HG03520 (cell line): ENCODE measurements at regions not wholly inside any gene's neighbourhood (a gene's known extent, or its start where the extent isn't known, plus 50 kb on each side); places are given as distances from the start of the nearest gene placed in this dataset.
"Not testable (repeated sequence)": the region's sequence is repeated elsewhere in the genome, so short reads cannot be mapped to it uniquely, and the experiment has no call there.

ENCODE experiments used
- ATAC-seq: cut with Tn5 transposase; IDR thresholded peaks from one replicate; pipeline ENCODE4 v1.9.1; 2021; ENCODE audit warnings: mild to moderate bottlenecking, moderate library complexity; ENCODE audit not compliant: unreplicated experiment

GRCh38 chr1:194624833-194625232 is 1438.4 kb upstream of the B3GALT2 start:
- no peak for ATAC-seq

GRCh38 chr1:194618101-194618500 is 1431.7 kb upstream of the B3GALT2 start:
- no peak for ATAC-seq

- not testable (repeated sequence) for ATAC-seq
Observed at GRCh38 chr1:194617272-194617671, 1430.9 kb upstream of the B3GALT2 start.

GRCh38 chr1:194616835-194617234 is 1430.4 kb upstream of the B3GALT2 start:
- ATAC-seq = no peak

- no peak for ATAC-seq
Observed at GRCh38 chr1:194602184-194602583, 1415.8 kb upstream of the B3GALT2 start.

- ATAC-seq = no peak
Observed at GRCh38 chr1:194600716-194601115, 1414.3 kb upstream of the B3GALT2 start.

- no peak for ATAC-seq
Observed at GRCh38 chr1:194598098-194598497, 1411.7 kb upstream of the B3GALT2 start.

- no peak for ATAC-seq
Observed at GRCh38 chr1:194586302-194586701, 1399.9 kb upstream of the B3GALT2 start.

- no peak for ATAC-seq
Observed at GRCh38 chr1:194584052-194584451, 1397.6 kb upstream of the B3GALT2 start.

GRCh38 chr1:194570476-194570875 is 1384.1 kb upstream of the B3GALT2 start:
- no peak for ATAC-seq

GRCh38 chr1:194568610-194569009 is 1382.2 kb upstream of the B3GALT2 start:
- no peak for ATAC-seq

- ATAC-seq = no peak
Observed at GRCh38 chr1:194548071-194548470, 1361.7 kb upstream of the B3GALT2 start.

- no peak for ATAC-seq
Observed at GRCh38 chr1:194544012-194544411, 1357.6 kb upstream of the B3GALT2 start.

- ATAC-seq = no peak
Observed at GRCh38 chr1:194538453-194538852, 1352.0 kb upstream of the B3GALT2 start.

GRCh38 chr1:194537521-194537920 is 1351.1 kb upstream of the B3GALT2 start:
- ATAC-seq = no peak

- ATAC-seq = no peak
Observed at GRCh38 chr1:194535369-194535768, 1349.0 kb upstream of the B3GALT2 start.

- no peak for ATAC-seq
Observed at GRCh38 chr1:194534784-194535183, 1348.4 kb upstream of the B3GALT2 start.

- no peak for ATAC-seq
Observed at GRCh38 chr1:194533641-194534040, 1347.2 kb upstream of the B3GALT2 start.

- no peak for ATAC-seq
Observed at GRCh38 chr1:194517567-194517966, 1331.2 kb upstream of the B3GALT2 start.

- no peak for ATAC-seq
Observed at GRCh38 chr1:194515916-194516315, 1329.5 kb upstream of the B3GALT2 start.

- no peak for ATAC-seq
Observed at GRCh38 chr1:194512957-194513356, 1326.5 kb upstream of the B3GALT2 start.

- no peak for ATAC-seq
Observed at GRCh38 chr1:194512345-194512744, 1325.9 kb upstream of the B3GALT2 start.

GRCh38 chr1:194503209-194503608 is 1316.8 kb upstream of the B3GALT2 start:
- no peak for ATAC-seq

GRCh38 chr1:194495434-194495833 is 1309.0 kb upstream of the B3GALT2 start:
- ATAC-seq = no peak
